Lower leg skin (tissue), 3 donors: ENCODE measurements at regions not wholly inside any gene's neighbourhood (a gene's known extent, or its start where the extent isn't known, plus 50 kb on each side); places are given as distances from the start of the nearest gene placed in this dataset.

ENCODE experiments used
- CTCF ChIP-seq, 3 donors: fragments of 450-650 bp; IDR thresholded peaks; one replicate each; pipeline ENCODE4 v1.5.1; 2016; ENCODE audit warnings: antibody characterized with exemption in 3 of 3, mild to moderate bottlenecking in 3 of 3, moderate library complexity in 2 of 3
- POLR2A ChIP-seq, 2 donors: fragments of 450-650 bp; IDR thresholded peaks; one replicate each; pipeline ENCODE4 v1.6.1; 2016 to 2017; ENCODE audit warnings: antibody characterized with exemption in 2 of 2, mild to moderate bottlenecking in 1 of 2, moderate library complexity in 1 of 2

- TF ChIP-seq CTCF (IDR thresholded peaks at IDR 0.05) (no peak), POLR2A (IDR thresholded peaks at IDR 0.05) (no peak)
Measured at GRCh38 chr1:82901118-82901517, 1097.8 kb downstream of the TTLL7 start.
